ENCODE measurements at regions not wholly inside any gene's neighbourhood (a gene's known extent, or its start where the extent isn't known, plus 50 kb on each side); places are given as distances from the start of the nearest gene placed in this dataset.

DNA sequence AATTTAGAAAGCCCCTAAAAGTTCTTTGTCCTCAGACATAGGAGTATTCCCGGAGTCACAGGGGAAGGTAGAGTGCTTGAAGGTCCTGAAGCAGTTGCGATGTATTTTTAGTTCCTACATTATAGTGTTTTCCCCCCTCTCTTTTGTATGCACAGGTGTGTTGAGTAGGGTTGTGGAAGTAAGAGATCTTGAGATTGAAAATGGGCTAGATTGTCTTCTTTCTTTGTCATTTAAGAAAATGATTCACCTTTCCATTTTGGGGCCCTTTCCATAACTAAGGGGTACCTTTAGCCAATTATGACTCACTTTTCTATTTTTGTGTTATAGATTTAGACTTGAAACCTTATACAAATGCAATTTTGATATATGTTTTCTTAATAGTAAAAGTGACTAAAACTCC lies 75.8 kb upstream of the AFF2 start:
- Histone ChIP-seq H3K36me3 (no peaks in the 10 kb centered on the region), H3K27me3 (no peaks in the 10 kb centered on the region), H3K4me1 (no peaks in the 10 kb centered on the region), H3K27ac (no peak overlapping the region), H3K4me3 (no peak overlapping the region), H3K9me3 (no peaks in the 10 kb centered on the region)
- no peak for DNase-seq
- no peak for TF ChIP-seq POLR2A (IDR thresholded peaks at IDR 0.05)
- TF ChIP-seq, protein P1, sequence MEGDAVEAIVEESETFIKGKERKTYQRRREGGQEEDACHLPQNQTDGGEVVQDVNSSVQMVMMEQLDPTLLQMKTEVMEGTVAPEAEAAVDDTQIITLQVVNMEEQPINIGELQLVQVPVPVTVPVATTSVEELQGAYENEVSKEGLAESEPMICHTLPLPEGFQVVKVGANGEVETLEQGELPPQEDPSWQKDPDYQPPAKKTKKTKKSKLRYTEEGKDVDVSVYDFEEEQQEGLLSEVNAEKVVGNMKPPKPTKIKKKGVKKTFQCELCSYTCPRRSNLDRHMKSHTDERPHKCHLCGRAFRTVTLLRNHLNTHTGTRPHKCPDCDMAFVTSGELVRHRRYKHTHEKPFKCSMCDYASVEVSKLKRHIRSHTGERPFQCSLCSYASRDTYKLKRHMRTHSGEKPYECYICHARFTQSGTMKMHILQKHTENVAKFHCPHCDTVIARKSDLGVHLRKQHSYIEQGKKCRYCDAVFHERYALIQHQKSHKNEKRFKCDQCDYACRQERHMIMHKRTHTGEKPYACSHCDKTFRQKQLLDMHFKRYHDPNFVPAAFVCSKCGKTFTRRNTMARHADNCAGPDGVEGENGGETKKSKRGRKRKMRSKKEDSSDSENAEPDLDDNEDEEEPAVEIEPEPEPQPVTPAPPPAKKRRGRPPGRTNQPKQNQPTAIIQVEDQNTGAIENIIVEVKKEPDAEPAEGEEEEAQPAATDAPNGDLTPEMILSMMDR (IDR thresholded peaks at IDR 0.05), result no peak

DNA sequence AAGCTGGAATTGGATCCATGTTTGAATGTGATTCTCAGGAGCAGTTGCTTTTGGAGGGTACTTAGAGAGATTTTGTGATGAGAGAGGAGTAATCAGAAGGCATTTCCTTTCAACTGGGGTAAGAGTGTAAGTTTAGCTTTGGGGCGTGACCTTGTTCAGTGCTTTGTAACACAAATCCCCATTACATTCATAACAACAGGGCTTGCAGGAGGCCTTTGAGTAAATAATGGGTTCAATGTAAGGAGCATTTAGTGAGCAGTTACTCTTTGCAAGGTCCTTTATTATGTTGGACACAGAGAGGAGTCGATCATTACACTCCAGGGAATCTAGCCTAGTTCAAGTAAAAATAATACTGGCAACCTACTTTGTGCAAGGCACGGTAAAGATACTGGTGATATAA lies 74.0 kb upstream of the AFF2 start:
- H3K4me1 ChIP-seq, result no peaks in the 10 kb centered on the region
- no peaks in the 10 kb centered on the region for H3K9me3 ChIP-seq
- no peak overlapping the region for H3K27ac ChIP-seq
- H3K27me3 ChIP-seq, result no peaks in the 10 kb centered on the region
- H3K4me3 ChIP-seq, result no peak overlapping the region
- TF ChIP-seq, protein P1 (IDR thresholded peaks at IDR 0.05), result no peak
- no peak for TF ChIP-seq POLR2A (IDR thresholded peaks at IDR 0.05)
- no peaks in the 10 kb centered on the region for H3K36me3 ChIP-seq
- no peak for DNase-seq

DNA sequence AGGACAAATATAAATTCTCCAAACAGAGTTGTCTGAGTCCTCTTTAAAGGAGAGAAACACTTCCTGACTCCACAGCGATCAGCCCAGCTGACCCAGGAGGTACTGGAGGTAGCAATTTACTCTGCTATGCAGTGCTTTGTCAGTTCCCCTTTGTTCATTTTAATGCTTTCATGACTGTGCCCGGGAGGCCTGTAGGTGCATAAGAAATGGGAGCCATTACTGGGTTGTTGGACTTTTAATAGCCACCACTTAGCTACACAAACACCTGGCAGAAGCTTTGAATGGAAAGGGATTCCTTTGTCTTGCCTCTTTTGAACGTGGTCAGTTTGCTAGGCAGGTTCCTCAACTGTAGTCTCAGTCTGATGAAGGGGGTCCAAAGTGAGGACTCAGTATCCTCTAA lies 59.0 kb upstream of the AFF2 start:
- Histone ChIP-seq H3K27me3 (no peaks in the 10 kb centered on the region), H3K4me1 (no peaks in the 10 kb centered on the region), H3K27ac (no peak overlapping the region), H3K9me3 (no peaks in the 10 kb centered on the region), H3K4me3 (no peak overlapping the region), H3K36me3 (no peaks in the 10 kb centered on the region)
- no peak for DNase-seq
- no peak for TF ChIP-seq POLR2A (IDR thresholded peaks at IDR 0.05)
- TF ChIP-seq, protein P1 (IDR thresholded peaks at IDR 0.05), result no peak

DNA sequence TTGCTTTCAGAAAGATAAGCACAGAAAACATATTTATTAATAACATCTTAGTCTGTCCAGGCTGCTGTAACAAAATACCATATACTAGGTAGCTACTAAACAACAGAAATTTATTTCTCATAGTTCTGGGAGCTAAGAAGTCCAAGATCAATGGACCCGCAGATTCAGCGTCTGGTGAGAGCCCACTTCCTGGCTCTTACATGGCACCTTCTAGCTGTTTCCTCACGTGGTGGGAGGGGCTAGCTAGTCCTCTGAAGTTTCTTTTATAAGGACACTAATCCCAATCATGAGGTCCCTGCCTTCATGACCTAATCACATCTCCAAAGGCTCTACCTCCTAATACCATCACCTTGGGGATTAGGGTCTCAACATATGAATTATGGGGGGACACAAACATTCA lies 57.2 kb upstream of the AFF2 start:
- TF ChIP-seq POLR2A (IDR thresholded peaks at IDR 0.05), result no peak
- TF ChIP-seq, protein P1 (IDR thresholded peaks at IDR 0.05), result no peak
- Histone ChIP-seq H3K36me3 (no peaks in the 10 kb centered on the region), H3K4me1 (no peaks in the 10 kb centered on the region), H3K27ac (no peak overlapping the region), H3K27me3 (no peaks in the 10 kb centered on the region), H3K9me3 (no peaks in the 10 kb centered on the region), H3K4me3 (no peak overlapping the region)
- no peak for DNase-seq

DNA sequence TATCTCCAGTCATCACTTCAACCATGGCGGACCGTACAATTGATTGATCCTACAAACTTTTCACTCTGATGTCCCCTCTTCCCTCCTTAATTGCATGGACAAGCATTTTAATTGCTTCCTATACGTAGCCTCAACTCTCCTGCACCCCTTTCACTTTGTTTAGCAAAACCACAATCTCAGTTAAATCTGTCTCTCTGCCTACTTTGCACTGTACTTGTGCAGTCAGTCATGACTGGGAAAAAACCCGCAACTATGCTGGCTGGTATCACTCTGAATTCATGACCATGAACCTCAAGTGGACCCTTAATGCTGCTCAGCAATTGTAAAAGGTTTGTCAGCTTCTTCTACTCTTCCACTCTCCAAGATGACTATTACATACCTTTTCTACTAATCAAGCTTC lies 51.7 kb upstream of the AFF2 start:
- no peaks in the 10 kb centered on the region for H3K4me1 ChIP-seq
- no peaks in the 10 kb centered on the region for H3K36me3 ChIP-seq
- no peak overlapping the region for H3K4me3 ChIP-seq
- no peak for DNase-seq
- H3K27ac ChIP-seq, result no peak overlapping the region
- H3K9me3 ChIP-seq, result no peaks in the 10 kb centered on the region
- no peak for TF ChIP-seq POLR2A (IDR thresholded peaks at IDR 0.05)
- TF ChIP-seq, protein P1 (IDR thresholded peaks at IDR 0.05), result no peak
- H3K27me3 ChIP-seq, result no peaks in the 10 kb centered on the region

Measured in Peyer's patch (tissue), 4 donors.